DND-41 (cell line): ENCODE measurements at regions not wholly inside any gene's neighbourhood (a gene's known extent, or its start where the extent isn't known, plus 50 kb on each side); places are given as distances from the start of the nearest gene placed in this dataset.
"Not testable (repeated sequence)": the region's sequence is repeated elsewhere in the genome, so short reads cannot be mapped to it uniquely, and the experiment has no call there.

Experiments used
- ATAC-seq: fragments of 200-7000 bp; cut with Tn5 transposase; 3 replicates; pipeline ENCODE4 v1.9.1; 2021; ENCODE audit warnings: low read depth; ENCODE audit not compliant: insufficient read depth
- DNase-seq: peaks from one replicate; pipeline ENCODE4 v3.0.0-alpha.2; 2020
- H2AFZ ChIP-seq: 2 replicates; pipeline ENCODE4 v1.6.0; 2012; ENCODE audit warnings: low read depth, low read length
- H3K27ac ChIP-seq: 2 replicates; pipeline ENCODE4 v1.5.1; 2012; ENCODE audit warnings: low read length, inconsistent platforms
- H3K27me3 ChIP-seq: fragments of 200-600 bp; sonication (generic); 2 replicates; pipeline ENCODE4 v1.6.0; 2012; ENCODE audit warnings: low read length, mild to moderate bottlenecking, inconsistent platforms; ENCODE audit not compliant: insufficient read depth, poor library complexity
- H3K36me3 ChIP-seq: 2 replicates; pipeline ENCODE4 v1.5.1; 2012; ENCODE audit warnings: low read length, inconsistent platforms; ENCODE audit not compliant: insufficient read depth
- H3K4me1 ChIP-seq: 2 replicates; pipeline ENCODE4 v1.5.1; 2012; ENCODE audit warnings: mild to moderate bottlenecking, low read length; ENCODE audit not compliant: insufficient read depth
- H3K4me2 ChIP-seq: 2 replicates; pipeline ENCODE4 v1.6.0; 2012; ENCODE audit warnings: mild to moderate bottlenecking, moderate library complexity, low read length, inconsistent platforms; ENCODE audit not compliant: insufficient read depth
- H3K4me3 ChIP-seq, 2 experiments: fragments of 200-600 bp in 1 of 2; shearing (Covaris generic) in 1 of 2; 2 replicates each; pipeline ENCODE4 v1.5.1; 2012 to 2016; ENCODE audit warnings: inconsistent platforms in 2 of 2, low read length in 2 of 2, mild to moderate bottlenecking in 2 of 2, low read depth in 1 of 2, moderate library complexity in 1 of 2
- H3K79me2 ChIP-seq: 2 replicates; pipeline ENCODE4 v1.6.0; 2012; ENCODE audit warnings: low read length, inconsistent platforms; ENCODE audit not compliant: insufficient read depth
- H3K9ac ChIP-seq: 2 replicates; pipeline ENCODE4 v1.6.0; 2012; ENCODE audit warnings: low read depth, mild to moderate bottlenecking, inconsistent platforms, low read length, moderate library complexity
- H3K9me3 ChIP-seq: 2 replicates; pipeline ENCODE4 v1.5.1; 2012; ENCODE audit warnings: low read length, moderate library complexity, mild to moderate bottlenecking, inconsistent platforms; ENCODE audit not compliant: insufficient read depth, severe bottlenecking
- H4K20me1 ChIP-seq: 2 replicates; pipeline ENCODE4 v1.6.0; 2012; ENCODE audit warnings: low read length; ENCODE audit not compliant: insufficient read depth
- EZH2 ChIP-seq: IDR thresholded peaks from 3 replicates; pipeline ENCODE4 v1.6.1; 2012; ENCODE audit warnings: borderline replicate concordance, low read depth, mild to moderate bottlenecking, moderate library complexity, low read length, inconsistent platforms; ENCODE audit not compliant: severe bottlenecking
- TF ChIP-seq, protein P1 (sequence below): IDR thresholded peaks from 2 replicates; pipeline ENCODE4 v1.5.1; 2012; ENCODE audit warnings: borderline replicate concordance, low read length, moderate library complexity, mild to moderate bottlenecking; ENCODE audit not compliant: poor library complexity, severe bottlenecking; ENCODE audit errors: extremely low read depth

DNA sequence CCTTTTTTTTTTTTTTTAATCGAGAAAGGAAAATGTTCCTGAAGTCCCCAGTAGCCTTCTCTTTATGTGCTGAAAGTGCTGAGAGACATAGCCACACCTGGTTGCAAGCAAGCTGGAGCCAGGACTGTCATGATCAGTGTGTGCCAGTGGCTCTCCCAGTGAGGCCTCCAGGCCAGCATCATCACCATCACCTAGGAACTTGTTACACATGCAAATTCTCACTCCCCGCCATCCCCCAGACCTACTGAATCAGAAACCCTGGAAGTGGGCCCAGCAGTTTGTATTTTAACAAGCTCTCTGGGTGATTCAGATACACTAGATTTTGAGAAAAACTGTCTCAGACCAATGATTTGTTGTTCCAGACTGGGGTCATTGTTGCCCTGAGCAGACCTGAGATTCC, 181.9 kb upstream of the GLRA1 start:
- no peak overlapping the region for H3K27ac ChIP-seq
- no peak for DNase-seq
- no peak overlapping the region for H3K9ac ChIP-seq
- H3K27me3 ChIP-seq: peaks cover 4% of the 10 kb centered on the region
- H3K79me2 ChIP-seq: no peaks in the 10 kb centered on the region
- ATAC-seq: no peak
- H3K4me1 ChIP-seq: no peaks in the 10 kb centered on the region
- TF ChIP-seq EZH2: no peak
- TF ChIP-seq, protein P1, sequence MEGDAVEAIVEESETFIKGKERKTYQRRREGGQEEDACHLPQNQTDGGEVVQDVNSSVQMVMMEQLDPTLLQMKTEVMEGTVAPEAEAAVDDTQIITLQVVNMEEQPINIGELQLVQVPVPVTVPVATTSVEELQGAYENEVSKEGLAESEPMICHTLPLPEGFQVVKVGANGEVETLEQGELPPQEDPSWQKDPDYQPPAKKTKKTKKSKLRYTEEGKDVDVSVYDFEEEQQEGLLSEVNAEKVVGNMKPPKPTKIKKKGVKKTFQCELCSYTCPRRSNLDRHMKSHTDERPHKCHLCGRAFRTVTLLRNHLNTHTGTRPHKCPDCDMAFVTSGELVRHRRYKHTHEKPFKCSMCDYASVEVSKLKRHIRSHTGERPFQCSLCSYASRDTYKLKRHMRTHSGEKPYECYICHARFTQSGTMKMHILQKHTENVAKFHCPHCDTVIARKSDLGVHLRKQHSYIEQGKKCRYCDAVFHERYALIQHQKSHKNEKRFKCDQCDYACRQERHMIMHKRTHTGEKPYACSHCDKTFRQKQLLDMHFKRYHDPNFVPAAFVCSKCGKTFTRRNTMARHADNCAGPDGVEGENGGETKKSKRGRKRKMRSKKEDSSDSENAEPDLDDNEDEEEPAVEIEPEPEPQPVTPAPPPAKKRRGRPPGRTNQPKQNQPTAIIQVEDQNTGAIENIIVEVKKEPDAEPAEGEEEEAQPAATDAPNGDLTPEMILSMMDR: no peak
- no peaks in the 10 kb centered on the region for H3K9me3 ChIP-seq
- no peak overlapping the region for H2AFZ ChIP-seq
- no peak overlapping the region for H3K4me3 ChIP-seq
- H3K36me3 ChIP-seq: no peaks in the 10 kb centered on the region
- no peak overlapping the region for H3K4me2 ChIP-seq
- no peaks in the 10 kb centered on the region; the same call in 1 of the 2 replicates for H4K20me1 ChIP-seq

DNA sequence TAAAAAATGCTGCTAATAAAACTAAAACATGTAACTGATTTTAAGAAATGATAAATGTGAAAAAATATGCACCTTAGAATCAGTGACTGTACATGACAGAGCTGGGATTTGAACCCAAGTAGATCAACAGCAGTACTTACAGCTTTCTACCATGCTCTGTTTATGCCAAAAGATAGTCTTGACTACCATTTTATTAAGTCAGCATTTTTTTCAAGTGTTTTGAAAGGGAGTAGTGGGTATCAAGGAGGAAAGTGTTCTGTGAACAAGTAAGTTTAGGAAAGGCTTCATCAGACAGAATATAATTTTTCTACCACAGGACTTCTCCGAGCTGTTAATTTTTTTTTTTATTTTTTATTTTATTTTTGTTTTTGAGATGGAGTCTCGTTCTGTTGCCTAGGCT, 180.4 kb upstream of the GLRA1 start:
- Histone ChIP-seq H3K4me3 (no peak overlapping the region), H3K9ac (no peak overlapping the region), H3K4me2 (no peak overlapping the region), H3K4me1 (no peaks in the 10 kb centered on the region), H3K27me3 (peaks cover 4% of the 10 kb centered on the region), H3K79me2 (no peaks in the 10 kb centered on the region), H2AFZ (no peak overlapping the region), H3K36me3 (no peaks in the 10 kb centered on the region), H3K9me3 (no peaks in the 10 kb centered on the region), H3K27ac (no peak overlapping the region), H4K20me1 (no peaks in the 10 kb centered on the region; the same call in 1 of the 2 replicates)
- DNase-seq: no peak
- no peak for ATAC-seq
- TF ChIP-seq, protein P1: no peak
- TF ChIP-seq EZH2: no peak

DNA sequence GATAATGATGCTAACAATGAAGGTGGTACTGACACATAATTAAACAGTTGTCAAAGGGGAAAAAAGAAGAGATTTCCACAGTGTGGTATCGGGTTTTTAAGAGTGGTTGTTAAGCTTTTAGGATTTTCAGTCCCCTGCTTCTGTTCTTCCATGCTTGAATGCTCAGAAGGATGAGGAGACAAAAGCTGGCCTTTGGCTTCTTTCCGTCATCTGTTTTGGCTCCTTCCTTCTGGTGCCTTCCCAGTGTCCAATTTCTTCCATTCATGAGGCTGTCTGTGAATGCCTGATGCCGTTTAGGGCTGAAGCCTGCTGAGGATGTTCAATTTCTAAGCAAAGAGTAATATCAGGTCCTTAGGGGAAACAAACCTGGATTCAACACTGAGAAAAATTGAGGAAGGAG, 179.6 kb upstream of the GLRA1 start:
- no peaks in the 10 kb centered on the region for H3K4me1 ChIP-seq
- DNase-seq (no peak), ATAC-seq (no peak)
- no peak overlapping the region for H3K4me3 ChIP-seq
- H3K27ac ChIP-seq: no peak overlapping the region
- no peaks in the 10 kb centered on the region for H3K79me2 ChIP-seq
- no peaks in the 10 kb centered on the region for H3K36me3 ChIP-seq
- no peak for TF ChIP-seq EZH2
- TF ChIP-seq, protein P1: no peak
- peaks cover 4% of the 10 kb centered on the region for H3K27me3 ChIP-seq
- H3K9ac ChIP-seq: no peak overlapping the region
- H3K4me2 ChIP-seq: no peak overlapping the region
- no peaks in the 10 kb centered on the region for H3K9me3 ChIP-seq
- H4K20me1 ChIP-seq: no peaks in the 10 kb centered on the region; the same call in 1 of the 2 replicates
- H2AFZ ChIP-seq: no peak overlapping the region

DNA sequence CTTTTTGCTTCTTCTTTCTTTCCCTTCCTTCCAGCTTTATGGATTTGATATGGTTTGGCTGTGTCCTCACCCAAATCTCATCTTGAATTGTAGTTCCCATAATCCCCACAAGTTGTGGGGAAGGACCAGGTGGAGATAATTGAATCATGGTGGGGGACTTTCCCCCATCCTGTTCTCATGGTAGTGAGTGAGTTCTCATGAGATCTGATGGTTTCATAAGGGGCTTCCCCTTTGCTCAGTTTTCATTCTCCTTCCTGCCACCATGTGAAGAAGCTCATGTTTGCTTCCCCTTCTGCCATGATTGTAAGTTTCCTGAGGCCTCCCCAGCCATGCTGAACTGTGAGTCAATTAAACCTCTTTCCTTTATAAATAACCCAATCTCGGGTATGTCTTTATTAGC, 178.3 kb upstream of the GLRA1 start:
- DNase-seq, H3K79me2 ChIP-seq, H4K20me1 ChIP-seq, H2AFZ ChIP-seq, H3K4me1 ChIP-seq, H3K4me2 ChIP-seq, ATAC-seq, H3K27me3 ChIP-seq, H3K9me3 ChIP-seq, H3K27ac ChIP-seq, H3K36me3 ChIP-seq, H3K4me3 ChIP-seq, H3K9ac ChIP-seq: not testable (repeated sequence)
